Panc1 (cell line): ENCODE measurements at regions not wholly inside any gene's neighbourhood (a gene's known extent, or its start where the extent isn't known, plus 50 kb on each side); places are given as distances from the start of the nearest gene placed in this dataset.

Experiments used
- ATAC-seq: fragments of 200-7000 bp; cut with Tn5 transposase; 2 replicates; pipeline ENCODE4 v1.9.1; 2020; ENCODE audit warnings: mild to moderate bottlenecking, moderate library complexity
- BruUV-seq: library from RNA; stranded (reverse); fragments of 400-500 nt; replicated peaks from 2 replicates; lab custom pipeline; 2021; lab: Mats Ljungman, UMichigan
- CTCF ChIA-PET: fragments of 300-600 bp; sonication (Branson Sonifier 250); formaldehyde crosslinking; loops from one replicate; lab custom pipeline; 2022; ENCODE audit warnings: antibody characterized with exemption; lab: Charles Lee
- POLR2A ChIA-PET: fragments of 300-600 bp; sonication (Branson Sonifier 250); formaldehyde crosslinking; loops from one replicate; lab custom pipeline; 2022; ENCODE audit warnings: antibody characterized with exemption; lab: Charles Lee
- DNase-seq: peaks from one replicate; pipeline ENCODE4 v3.0.0-alpha.2; 2010; ENCODE audit warnings: low read depth, low spot score
- H3K27ac ChIP-seq: 2 replicates; pipeline ENCODE4 v1.5.1; 2011; ENCODE audit warnings: mild to moderate bottlenecking, low read length, inconsistent platforms
- H3K27me3 ChIP-seq: fragments of 200-500 bp; sonication (Bioruptor generic); 2 replicates; pipeline ENCODE4 v1.6.0; 2014; ENCODE audit warnings: low read length, inconsistent platforms; ENCODE audit not compliant: control insufficient read depth, insufficient read depth
- H3K36me3 ChIP-seq: fragments of 200-500 bp; sonication (Bioruptor generic); 2 replicates; pipeline ENCODE4 v1.5.1; 2014; ENCODE audit warnings: inconsistent platforms, mild to moderate bottlenecking, low read length, moderate library complexity; ENCODE audit not compliant: control insufficient read depth, insufficient read depth
- H3K4me1 ChIP-seq: 2 replicates; pipeline ENCODE4 v1.5.1; 2011; ENCODE audit warnings: inconsistent platforms, mild to moderate bottlenecking, low read length, moderate library complexity; ENCODE audit not compliant: control insufficient read depth, insufficient read depth
- H3K4me3 ChIP-seq, 2 experiments: 2 replicates each; pipeline ENCODE4 v1.5.1; 2011 to 2012; ENCODE audit warnings: low read depth in 2 of 2, low read length in 2 of 2, mild to moderate bottlenecking in 2 of 2, inconsistent platforms in 1 of 2, moderate library complexity in 1 of 2
- H3K9me3 ChIP-seq: fragments of 200-500 bp; sonication (Bioruptor generic); 2 replicates; pipeline ENCODE4 v1.5.1; 2014; ENCODE audit warnings: low read depth, mild to moderate bottlenecking, inconsistent platforms, low read length, moderate library complexity; ENCODE audit not compliant: control insufficient read depth, insufficient read depth
- POLR2AphosphoS5 ChIP-seq: IDR thresholded peaks from 2 replicates; pipeline ENCODE4 v1.6.1; 2012; ENCODE audit warnings: mild to moderate bottlenecking, low read depth, low read length, moderate library complexity
- SIN3A ChIP-seq: IDR thresholded peaks from 2 replicates; pipeline ENCODE4 v1.6.1; 2012; ENCODE audit warnings: low read depth, mild to moderate bottlenecking, low read length, moderate library complexity, borderline replicate concordance; ENCODE audit not compliant: insufficient read depth
- TCF7L2 ChIP-seq: IDR thresholded peaks from 2 replicates; pipeline ENCODE4 v1.6.1; 2011; ENCODE audit warnings: mild to moderate bottlenecking, low read depth, low read length, inconsistent platforms
- in situ Hi-C: cut with HindIII; loops from 2 replicates; pipeline ENCODE4 v1.10.0; 2016; ENCODE audit warnings: low sequenced_read_pairs, low pct_unique_long_range_greater_than_20kb
- intact Hi-C: fragments of 100-400 bp; cut with micrococcal nuclease; formaldehyde crosslinking; loops from one replicate; pipeline ENCODE4 v1.10.0; 2022; ENCODE audit not compliant: unreplicated experiment
- TF ChIP-seq, protein P1 (sequence below), 2 experiments: IDR thresholded peaks; 2 replicates each; pipeline ENCODE4 v1.6.1; 2011 to 2012; ENCODE audit warnings: low read depth in 2 of 2, control low read depth in 1 of 2, low read length in 1 of 2, mild to moderate bottlenecking in 1 of 2, moderate library complexity in 1 of 2; ENCODE audit not compliant: insufficient read depth in 1 of 2
- TF ChIP-seq, protein P2 (sequence below): fragments of 450-650 bp; IDR thresholded peaks from 2 replicates; pipeline ENCODE4 v1.5.1; 2017; ENCODE audit warnings: mild to moderate bottlenecking

DNA sequence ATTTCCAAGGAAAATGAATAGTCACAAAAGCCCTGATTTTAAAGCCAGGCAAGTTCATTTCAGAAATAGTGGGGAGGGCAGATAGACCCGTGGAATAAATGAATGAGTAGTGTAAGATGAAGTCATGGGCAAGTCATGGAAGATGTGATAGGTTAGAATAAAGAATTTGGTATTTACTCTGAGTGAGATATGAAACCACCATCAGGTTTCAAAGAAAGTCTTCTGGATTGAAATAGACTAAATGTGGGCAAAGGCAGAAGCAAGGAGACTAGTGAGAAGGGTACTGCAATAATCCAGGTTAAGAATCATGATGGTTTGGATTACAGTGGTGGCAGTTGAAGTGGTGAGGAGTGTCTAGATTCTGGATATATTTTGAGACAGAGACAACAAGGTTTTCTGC, 218.5 kb upstream of the AFF2 start:
- TF ChIP-seq TCF7L2 (no peak), POLR2AphosphoS5 (no peak), SIN3A (no peak)
- TF ChIP-seq, protein P1, sequence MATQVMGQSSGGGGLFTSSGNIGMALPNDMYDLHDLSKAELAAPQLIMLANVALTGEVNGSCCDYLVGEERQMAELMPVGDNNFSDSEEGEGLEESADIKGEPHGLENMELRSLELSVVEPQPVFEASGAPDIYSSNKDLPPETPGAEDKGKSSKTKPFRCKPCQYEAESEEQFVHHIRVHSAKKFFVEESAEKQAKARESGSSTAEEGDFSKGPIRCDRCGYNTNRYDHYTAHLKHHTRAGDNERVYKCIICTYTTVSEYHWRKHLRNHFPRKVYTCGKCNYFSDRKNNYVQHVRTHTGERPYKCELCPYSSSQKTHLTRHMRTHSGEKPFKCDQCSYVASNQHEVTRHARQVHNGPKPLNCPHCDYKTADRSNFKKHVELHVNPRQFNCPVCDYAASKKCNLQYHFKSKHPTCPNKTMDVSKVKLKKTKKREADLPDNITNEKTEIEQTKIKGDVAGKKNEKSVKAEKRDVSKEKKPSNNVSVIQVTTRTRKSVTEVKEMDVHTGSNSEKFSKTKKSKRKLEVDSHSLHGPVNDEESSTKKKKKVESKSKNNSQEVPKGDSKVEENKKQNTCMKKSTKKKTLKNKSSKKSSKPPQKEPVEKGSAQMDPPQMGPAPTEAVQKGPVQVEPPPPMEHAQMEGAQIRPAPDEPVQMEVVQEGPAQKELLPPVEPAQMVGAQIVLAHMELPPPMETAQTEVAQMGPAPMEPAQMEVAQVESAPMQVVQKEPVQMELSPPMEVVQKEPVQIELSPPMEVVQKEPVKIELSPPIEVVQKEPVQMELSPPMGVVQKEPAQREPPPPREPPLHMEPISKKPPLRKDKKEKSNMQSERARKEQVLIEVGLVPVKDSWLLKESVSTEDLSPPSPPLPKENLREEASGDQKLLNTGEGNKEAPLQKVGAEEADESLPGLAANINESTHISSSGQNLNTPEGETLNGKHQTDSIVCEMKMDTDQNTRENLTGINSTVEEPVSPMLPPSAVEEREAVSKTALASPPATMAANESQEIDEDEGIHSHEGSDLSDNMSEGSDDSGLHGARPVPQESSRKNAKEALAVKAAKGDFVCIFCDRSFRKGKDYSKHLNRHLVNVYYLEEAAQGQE (IDR thresholded peaks at IDR 0.05; ENCODE audit: insufficient read depth in 1 of 2, low read depth in 2 of 2, low read length in 1 of 2), result no peak
- TF ChIP-seq, protein P2, sequence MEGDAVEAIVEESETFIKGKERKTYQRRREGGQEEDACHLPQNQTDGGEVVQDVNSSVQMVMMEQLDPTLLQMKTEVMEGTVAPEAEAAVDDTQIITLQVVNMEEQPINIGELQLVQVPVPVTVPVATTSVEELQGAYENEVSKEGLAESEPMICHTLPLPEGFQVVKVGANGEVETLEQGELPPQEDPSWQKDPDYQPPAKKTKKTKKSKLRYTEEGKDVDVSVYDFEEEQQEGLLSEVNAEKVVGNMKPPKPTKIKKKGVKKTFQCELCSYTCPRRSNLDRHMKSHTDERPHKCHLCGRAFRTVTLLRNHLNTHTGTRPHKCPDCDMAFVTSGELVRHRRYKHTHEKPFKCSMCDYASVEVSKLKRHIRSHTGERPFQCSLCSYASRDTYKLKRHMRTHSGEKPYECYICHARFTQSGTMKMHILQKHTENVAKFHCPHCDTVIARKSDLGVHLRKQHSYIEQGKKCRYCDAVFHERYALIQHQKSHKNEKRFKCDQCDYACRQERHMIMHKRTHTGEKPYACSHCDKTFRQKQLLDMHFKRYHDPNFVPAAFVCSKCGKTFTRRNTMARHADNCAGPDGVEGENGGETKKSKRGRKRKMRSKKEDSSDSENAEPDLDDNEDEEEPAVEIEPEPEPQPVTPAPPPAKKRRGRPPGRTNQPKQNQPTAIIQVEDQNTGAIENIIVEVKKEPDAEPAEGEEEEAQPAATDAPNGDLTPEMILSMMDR, result no peak
- Histone ChIP-seq H3K4me1 (no peaks in the 10 kb centered on the region), H3K9me3 (no peaks in the 10 kb centered on the region), H3K27ac (no peak overlapping the region), H3K4me3 (no peak overlapping the region), H3K27me3 (no peaks in the 10 kb centered on the region), H3K36me3 (no peaks in the 10 kb centered on the region)
- in situ Hi-C loops (no loop called here), intact Hi-C loops (no loop called here)
- no peak for DNase-seq
- POLR2A ChIA-PET, result no interaction called here
- no TSS peak for BruUV-seq
- CTCF ChIA-PET, result no interaction called here
- no peak for ATAC-seq

DNA sequence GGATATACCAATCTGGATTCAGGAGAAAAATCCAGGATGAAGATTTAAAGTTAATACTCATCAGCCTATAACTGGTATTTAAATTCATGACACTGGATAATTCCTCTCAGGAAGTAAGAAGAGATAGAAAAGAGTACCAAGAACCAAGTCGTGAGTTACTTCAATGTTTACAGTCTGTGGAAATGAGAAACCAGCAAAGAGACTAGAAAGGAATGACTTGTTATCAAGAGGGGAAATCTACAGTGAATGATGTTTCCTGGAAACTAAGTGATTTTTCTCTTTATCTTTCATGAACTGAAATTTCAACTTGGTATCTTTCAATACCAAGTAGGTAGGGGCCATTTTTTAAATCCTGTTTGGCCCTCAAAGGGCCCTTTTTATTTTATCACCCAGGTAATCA, 217.9 kb upstream of the AFF2 start:
- POLR2A ChIA-PET, result no interaction called here

More for the DNA sequence above, 217.9 kb upstream of the AFF2 start:
- Histone ChIP-seq H3K27me3 (no peaks in the 10 kb centered on the region), H3K36me3 (no peaks in the 10 kb centered on the region), H3K27ac (no peak overlapping the region), H3K9me3 (no peaks in the 10 kb centered on the region), H3K4me3 (no peak overlapping the region), H3K4me1 (no peaks in the 10 kb centered on the region)
- in situ Hi-C loops (no loop called here), intact Hi-C loops (no loop called here)
- DNase-seq (no peak), ATAC-seq (no peak)
- TF ChIP-seq POLR2AphosphoS5, result no peak
- TF ChIP-seq TCF7L2, result no peak
- TF ChIP-seq, protein P2, result no peak
- TF ChIP-seq SIN3A, result no peak
- TF ChIP-seq, protein P1 (IDR thresholded peaks at IDR 0.05; ENCODE audit: insufficient read depth in 1 of 2, low read depth in 2 of 2, low read length in 1 of 2), result no peak
- no TSS peak for BruUV-seq
- CTCF ChIA-PET, result no interaction called here
